GM13977 (cell line): ENCODE measurements at regions not wholly inside any gene's neighbourhood (a gene's known extent, or its start where the extent isn't known, plus 50 kb on each side); places are given as distances from the start of the nearest gene placed in this dataset.

Source experiments
- DNase-seq: peaks from one replicate; pipeline ENCODE4 v3.0.0; 2012; ENCODE audit warnings: low spot score
- in situ Hi-C: fragments of 300-500 bp; cut with MboI; formaldehyde crosslinking; loops from one replicate; pipeline ENCODE4 v1.12.0; 2022; ENCODE audit warnings: low sequenced_read_pairs, low pct_unique_long_range_greater_than_20kb, mixed read lengths, inconsistent platforms; ENCODE audit not compliant: unreplicated experiment
- TF ChIP-seq, protein P1 (sequence below): IDR thresholded peaks from 2 replicates; pipeline ENCODE4 v1.5.1; 2012; ENCODE audit warnings: mild to moderate bottlenecking, control low read depth; ENCODE audit not compliant: insufficient read depth; ENCODE audit errors: extremely low read depth, missing control alignments

DNA sequence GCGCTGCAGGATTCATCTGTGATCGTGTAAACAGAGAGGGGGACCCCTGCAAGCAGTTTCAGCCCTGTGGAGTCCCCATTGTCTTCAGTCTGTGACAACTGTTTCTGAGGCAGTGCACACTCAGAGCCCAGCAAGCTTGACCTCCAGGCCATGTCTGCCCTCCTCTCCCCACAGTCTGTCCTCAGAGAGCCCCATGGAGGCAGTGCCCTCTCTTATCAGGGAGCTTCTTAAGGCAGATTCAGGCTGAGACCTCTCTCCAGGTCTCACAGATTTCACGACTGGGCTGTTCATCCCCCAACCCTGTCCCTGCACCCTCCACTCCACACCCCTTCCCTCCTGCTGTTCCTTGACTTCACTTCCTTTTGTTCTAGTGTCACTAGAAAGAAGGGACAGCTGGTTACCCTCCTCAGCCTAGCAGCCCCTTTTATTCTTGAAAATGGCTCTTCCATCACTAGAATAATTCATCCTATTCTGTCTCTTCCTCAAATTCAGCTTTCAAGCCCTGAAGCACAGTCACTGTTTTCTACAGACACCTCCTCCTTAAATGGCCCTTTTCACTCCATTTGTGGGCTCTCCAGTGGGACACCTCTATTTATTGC, 218.4 kb downstream of the MED10 start:
- no peak for DNase-seq
- TF ChIP-seq, protein P1, sequence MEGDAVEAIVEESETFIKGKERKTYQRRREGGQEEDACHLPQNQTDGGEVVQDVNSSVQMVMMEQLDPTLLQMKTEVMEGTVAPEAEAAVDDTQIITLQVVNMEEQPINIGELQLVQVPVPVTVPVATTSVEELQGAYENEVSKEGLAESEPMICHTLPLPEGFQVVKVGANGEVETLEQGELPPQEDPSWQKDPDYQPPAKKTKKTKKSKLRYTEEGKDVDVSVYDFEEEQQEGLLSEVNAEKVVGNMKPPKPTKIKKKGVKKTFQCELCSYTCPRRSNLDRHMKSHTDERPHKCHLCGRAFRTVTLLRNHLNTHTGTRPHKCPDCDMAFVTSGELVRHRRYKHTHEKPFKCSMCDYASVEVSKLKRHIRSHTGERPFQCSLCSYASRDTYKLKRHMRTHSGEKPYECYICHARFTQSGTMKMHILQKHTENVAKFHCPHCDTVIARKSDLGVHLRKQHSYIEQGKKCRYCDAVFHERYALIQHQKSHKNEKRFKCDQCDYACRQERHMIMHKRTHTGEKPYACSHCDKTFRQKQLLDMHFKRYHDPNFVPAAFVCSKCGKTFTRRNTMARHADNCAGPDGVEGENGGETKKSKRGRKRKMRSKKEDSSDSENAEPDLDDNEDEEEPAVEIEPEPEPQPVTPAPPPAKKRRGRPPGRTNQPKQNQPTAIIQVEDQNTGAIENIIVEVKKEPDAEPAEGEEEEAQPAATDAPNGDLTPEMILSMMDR = no peak
- in situ Hi-C loops = no loop called here

DNA sequence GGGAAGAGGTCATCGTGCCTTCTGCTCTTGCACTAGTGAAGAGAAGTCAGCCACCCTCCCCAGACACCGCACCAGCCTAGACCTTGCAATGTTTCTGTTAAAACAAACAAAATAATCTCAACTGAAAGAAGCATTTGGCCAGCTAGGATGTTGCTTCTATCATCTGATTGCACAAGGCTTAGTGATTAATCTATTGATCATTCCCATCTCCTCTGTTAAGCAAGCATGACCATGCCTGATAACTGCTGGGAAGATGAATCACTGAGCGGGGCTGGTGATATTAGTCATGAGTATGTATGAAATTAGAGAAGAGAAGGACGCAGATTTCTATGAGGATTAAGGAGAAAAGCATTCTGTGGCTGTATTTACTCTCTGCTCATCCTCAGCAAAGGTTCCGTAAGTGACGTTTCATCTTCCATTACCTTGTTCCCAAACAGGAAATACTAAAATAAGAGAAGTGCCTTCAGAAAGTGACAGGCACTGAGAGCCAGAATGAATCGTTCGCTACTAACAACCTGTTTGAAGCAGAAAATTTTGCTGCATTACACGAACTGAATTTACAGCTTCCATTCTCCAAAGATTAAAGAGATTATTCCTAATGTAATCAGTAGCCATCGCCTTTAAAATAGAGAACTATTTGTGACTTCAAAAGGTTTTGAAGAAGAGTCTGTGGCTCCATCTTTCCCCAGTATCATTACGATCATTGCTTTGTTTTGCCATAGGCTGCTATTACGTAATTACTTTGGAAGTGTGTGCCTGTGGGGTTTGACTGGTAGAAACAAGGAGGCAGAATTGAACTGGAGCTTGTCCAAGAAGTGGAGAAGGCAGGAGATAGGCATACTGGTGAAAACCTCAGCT, 219.1 kb downstream of the MED10 start:
- TF ChIP-seq, protein P1 = no peak
- no peak for DNase-seq
- in situ Hi-C loops = no loop called here

DNA sequence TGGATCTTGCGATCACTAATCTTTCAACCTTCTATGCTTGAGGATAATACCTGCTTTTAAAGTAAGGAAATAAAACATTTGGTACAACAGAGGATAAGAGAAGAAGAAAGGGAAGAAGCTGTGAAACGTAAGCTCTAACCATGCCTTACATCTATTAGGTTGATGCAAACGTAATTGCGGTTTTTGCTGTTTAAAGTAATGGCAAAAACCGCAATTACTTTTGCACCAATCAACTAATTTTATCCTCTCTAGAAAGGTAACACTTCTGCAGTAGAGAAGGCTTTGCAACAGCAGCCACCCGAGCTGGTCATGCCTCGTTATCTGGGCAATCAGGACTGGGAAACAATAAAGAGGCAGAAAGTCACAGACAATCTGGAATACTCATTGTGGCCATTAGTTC, 224.1 kb downstream of the MED10 start:
- in situ Hi-C loops = no loop called here
- DNase-seq = no peak
- TF ChIP-seq, protein P1 = no peak

DNA sequence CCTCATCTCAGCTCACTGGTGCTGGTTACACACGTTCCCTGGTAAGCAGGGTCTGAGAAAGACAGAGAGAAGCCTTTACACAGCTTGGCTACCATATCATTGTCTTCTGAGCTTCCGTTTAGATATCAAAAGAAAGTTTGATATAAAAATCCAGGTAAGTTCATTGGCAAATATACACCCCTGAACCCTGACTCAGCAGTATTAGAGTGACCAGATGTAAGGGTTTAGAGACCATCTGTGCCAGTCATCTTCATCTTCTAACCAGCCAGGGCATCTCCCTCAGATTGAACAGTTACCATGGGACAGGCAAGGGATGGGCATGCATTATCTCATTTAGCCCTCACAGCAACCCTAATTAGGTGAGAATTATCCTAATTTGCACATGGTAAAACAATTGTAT, 232.1 kb downstream of the MED10 start:
- in situ Hi-C loops = no loop called here
- TF ChIP-seq, protein P1 = no peak
- no peak for DNase-seq

DNA sequence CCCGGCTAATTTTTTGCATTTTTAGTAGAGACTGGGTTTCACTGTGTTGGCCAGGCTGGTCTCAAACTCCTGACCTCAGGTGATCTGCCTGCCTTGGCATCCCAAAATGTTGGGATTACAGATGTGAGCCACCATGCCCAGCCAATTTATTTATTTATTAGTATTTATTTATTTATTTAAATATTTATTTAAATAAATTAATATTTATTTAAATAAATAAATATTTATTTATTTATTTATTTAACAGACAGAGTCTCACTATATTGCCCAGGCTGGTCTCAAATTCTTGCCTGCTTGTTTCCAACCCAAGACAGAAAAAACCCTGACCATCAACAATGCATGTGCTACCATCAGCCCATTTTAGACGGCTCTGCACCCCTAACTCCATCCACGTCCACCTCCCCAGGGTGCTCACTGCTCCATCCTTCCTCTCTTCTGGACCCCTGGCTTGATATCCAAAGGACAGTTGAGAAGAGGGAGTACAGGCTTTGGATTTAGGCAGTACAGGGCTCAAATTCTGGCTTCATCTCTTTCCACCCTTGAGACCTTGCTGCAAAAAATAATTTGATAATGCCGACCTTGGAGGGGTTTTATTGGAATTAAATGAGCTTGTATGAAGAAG, 232.6 kb downstream of the MED10 start:
- TF ChIP-seq, protein P1 = no peak
- DNase-seq = no peak
- in situ Hi-C loops = no loop called here

DNA sequence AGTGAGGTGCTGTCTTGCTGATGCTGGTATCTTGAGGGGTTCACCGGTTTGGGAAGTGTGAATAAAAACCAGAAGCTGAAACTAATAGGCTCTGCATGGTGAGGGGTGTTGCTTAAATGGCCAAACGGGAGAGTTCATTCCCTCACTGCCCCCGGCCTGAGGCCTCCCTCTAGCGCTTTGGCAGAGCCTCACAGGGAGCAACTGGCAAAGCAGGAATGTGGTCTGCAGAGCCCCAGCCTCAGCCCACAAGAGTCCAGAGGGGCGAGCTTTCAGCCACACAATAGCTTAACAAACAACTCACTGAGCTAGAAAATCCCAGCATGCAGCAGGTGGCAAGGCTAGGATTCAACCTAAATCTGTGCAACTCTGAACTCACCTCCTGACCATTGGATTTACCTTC, 234.8 kb downstream of the MED10 start:
- in situ Hi-C loops = no loop called here
- TF ChIP-seq, protein P1 = no peak
- DNase-seq = no peak
